DMS153 (cell line): ENCODE measurements at regions not wholly inside any gene's neighbourhood (a gene's known extent, or its start where the extent isn't known, plus 50 kb on each side); places are given as distances from the start of the nearest gene placed in this dataset.

Source experiments
- DNase-seq: peaks from one replicate; lab custom pipeline; 2025; lab: John Stamatoyannopoulos, UW

DNA sequence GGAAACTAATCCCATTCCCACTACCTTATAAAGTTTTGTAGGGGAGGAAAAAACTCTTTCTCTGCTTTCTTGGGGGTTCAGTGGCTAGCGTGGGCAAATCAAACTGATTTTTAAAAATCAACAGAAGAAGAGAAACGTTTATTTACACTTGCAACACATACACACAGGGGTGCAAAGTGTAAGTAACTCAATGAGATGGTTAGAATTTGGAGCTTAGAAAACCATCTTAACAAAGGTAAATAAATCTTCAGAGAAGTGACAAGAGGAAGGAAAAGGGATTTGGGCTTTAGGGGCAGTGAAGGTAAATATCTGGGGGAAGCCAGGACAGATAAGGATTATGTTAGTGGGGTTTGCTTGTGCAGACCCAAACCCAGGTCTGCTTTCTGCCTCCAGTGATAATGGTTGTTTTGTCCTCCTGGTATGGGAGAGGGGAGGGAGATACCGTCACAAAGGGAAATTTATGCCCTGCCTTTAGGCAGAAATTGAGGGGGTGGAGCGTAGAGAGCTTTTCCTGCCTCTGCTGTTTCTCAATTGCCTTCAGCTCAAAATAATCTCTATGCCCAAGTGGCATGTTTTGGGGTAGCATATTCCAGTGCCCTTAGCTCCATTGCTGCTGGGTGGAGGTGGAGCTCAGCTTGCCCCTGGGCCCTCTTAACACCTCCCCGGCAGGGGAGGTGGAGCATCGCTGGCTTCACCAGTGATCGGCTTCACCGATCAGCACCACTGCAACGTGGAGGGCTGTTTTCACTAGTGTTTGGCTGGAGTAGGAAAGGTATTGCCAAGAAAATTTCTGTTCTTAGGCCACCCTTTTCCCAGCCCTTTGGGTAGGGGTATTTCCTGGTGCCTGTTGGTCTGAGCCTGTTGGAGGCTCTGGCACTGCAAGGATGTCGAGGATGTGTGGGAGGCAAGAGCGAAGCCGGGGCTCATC is 92.2 kb downstream of the TEX51 start:
- no peak for DNase-seq

DNA sequence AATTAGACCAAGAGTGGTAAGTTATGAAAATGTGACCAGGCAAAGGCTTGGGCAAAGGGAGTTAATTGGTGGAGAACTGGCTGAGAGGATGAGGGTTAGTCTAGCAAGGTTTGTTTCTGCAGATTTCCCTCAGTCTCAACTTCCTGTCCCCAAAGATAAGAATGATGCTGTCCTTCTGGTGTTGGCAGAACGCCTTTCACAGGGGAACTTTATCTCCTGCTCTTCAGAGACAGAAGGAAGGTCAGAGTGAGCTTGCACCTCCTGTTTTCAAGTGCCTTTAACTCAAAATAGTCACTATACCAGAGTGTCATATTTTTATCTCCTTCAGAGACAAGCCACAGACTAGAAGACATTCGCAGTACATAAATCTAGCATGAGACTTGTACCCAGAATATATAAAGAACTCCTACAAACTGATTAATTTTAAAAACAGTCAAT is 95.7 kb downstream of the TEX51 start:
- DNase-seq = no peak

DNA sequence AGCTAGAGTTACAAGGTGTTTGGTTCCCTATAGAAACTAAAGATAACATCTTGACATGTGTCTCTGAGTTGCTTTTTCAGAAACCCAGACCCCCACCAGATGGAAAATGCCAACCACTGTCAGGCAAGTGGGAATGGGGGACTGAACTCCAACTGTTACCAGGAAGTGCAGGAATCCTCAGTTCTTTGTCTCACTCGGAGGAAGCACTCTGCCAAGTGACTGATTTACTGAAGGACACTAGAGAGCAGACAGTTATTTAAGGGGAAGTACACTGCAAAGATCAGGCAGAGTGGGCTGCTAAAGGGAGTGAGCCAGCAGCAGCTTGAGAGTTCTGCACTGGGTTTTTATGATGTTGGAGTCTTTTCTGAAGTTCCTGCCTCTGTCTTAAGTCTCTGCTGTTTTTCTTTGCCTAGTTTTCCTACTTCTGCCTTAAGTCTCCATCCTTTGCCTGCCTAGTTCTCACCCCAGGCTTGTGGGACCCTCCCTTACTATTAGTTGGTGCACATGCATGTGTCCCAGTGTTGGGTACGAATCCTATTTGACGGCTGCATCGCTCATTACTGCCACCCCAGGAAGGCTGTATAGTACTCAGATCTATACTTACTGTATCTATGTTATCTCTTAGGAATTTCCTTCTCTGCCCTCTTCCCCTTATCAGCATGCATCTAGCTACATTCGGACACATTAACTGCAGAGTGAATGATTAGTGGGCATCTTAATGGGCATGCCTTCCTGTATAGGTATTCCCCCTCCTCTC is 97.1 kb downstream of the TEX51 start:
- DNase-seq = no peak

DNA sequence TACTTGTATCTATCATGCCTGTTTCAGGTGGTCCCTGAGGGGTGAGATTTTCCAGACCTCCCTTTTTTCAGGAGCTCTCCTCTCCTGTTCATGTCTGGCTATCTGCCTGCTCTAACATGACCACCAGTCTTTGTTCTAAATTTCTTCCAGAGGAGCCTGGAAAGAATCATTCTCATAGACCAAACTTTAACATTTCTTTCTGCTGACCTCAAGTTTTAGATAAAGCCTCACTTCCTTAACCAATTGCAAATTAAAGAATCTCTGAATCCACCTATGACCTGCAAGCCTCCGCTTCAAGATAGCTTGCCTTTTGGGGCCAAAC is 97.6 kb downstream of the TEX51 start:
- no peak for DNase-seq
